Skeletal muscle cell (primary cell): ENCODE measurements at regions not wholly inside any gene's neighbourhood (a gene's known extent, or its start where the extent isn't known, plus 50 kb on each side); places are given as distances from the start of the nearest gene placed in this dataset.
"Not testable (repeated sequence)": the region's sequence is repeated elsewhere in the genome, so short reads cannot be mapped to it uniquely, and the experiment has no call there.

ENCODE experiments used
- DNase-seq: peaks from one replicate; pipeline ENCODE4 v3.0.0-alpha.2; 2010; ENCODE audit warnings: low read depth
- H3K4me3 ChIP-seq: 2 replicates; pipeline ENCODE4 v1.5.1; 2011; ENCODE audit warnings: low read depth, mild to moderate bottlenecking, control low read depth, low read length, moderate library complexity

GRCh38 chr2:22186261-22186828, 1062.6 kb downstream of the TDRD15 start:
- not testable (repeated sequence) for H3K4me3 ChIP-seq, DNase-seq

DNA sequence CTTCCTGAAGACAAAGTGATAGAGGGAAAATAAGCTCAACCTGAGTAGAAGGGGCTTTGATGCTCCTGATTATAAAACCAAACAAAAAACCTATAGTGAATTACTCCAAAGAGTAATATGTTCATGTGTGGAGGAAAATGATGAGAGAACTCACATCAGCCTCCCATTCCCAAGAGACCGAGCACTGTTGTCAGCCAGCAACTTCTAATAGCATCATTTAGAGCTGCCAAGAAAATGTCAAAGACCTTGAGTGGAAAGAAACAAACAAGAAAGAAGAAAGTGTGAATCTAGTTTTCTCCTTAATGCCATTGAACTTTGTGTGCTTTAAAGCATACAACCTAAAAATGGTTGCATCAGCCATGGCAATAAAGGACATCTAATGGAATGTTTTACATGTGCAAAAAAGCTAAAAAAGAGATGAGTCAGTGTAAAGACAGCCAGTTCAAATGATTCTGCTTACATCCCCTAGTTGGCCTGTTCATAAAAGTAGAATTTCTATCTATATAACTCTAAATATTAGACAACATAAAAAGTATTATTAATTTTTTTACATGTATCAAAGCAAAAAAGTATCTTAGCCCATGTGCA, 1066.2 kb downstream of the TDRD15 start:
- no peak overlapping the region for H3K4me3 ChIP-seq
- no peak for DNase-seq

DNA sequence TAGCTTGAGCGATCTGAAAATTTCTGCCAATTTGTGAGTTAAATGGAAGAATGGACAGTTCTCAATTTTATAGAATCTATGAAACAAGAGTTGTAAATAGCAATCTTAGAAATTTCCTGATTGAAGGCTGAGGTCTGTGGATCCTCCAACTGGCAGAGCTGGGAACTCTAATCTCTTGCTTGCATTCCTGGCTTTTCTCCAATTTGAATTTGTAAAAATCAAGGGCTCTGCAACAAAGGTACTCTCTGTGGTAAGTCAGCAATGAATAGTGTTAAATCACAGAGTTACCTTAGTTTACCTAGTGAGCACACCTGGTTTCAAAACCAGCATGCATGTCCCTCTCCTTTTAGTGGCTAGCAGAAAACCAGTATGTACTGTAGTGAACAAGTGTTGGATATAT, 1070.5 kb downstream of the TDRD15 start:
- no peak for DNase-seq

DNA sequence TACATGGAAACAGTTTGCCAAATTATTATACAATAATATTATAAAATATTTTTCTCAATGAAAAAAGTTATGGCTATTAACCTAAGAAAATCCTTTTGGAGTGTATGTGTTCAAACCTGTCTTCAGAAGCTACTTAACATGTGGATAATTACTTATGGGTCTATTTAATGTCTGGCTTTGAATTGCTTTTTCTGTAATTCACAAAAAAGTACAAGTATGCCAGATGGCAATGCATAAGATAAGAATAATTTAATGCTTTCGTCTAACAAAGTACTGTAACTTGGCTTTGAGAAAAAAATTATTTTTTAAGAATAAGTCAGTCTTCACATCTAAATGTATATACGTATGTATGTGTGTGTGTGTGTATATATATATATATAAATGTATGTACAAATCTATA, 1073.0 kb downstream of the TDRD15 start:
- H3K4me3 ChIP-seq, result no peak overlapping the region
- DNase-seq, result no peak

More for the DNA sequence above, 1070.5 kb downstream of the TDRD15 start:
- H3K4me3 ChIP-seq, result no peak overlapping the region

- no peak for DNase-seq
- H3K4me3 ChIP-seq, result no peak overlapping the region
These were observed 1074.9 kb downstream of the TDRD15 start for GRCh38 chr2:22198381-22199283.

GRCh38 chr2:22199994-22200393, 1076.2 kb downstream of the TDRD15 start:
- DNase-seq, result no peak
- H3K4me3 ChIP-seq, result no peak overlapping the region

DNA sequence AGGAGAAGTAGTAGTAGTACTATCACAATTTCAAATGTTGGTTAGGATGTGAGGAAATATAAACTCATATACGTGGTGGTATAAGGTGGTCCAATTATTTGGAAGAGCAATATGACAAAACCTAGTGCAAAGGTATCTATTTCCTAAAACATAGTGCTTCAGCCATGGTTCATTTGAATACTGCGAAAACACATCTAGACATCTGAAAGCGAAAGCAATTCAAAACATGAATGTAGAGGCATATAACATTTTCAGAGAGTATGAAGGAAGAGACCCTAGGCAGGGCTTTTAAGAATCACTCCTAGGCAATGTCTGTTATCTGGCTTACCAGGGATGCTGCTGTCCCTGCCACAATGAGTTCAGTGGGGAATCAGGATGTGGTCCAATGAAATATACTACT, 1085.8 kb downstream of the TDRD15 start:
- DNase-seq, result no peak
- no peak overlapping the region for H3K4me3 ChIP-seq

DNA sequence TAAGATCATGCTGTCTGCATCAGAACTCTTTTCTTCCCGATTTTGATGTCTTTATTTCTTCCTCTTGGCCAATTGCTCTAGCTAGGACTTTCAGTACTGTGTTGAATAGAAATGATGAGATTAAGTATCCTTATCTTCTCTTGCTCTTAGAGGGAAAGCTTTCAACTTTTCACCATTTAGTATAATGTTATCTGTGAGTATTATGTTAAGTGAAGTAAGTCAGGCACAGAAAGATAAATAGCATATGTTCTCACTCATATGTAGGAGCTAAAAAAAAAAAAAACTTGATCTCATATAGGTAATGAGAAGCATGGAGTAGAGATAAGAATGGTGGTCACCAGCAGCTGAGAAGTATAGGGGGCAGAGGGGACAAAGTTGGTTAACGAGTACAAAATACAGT, 1089.5 kb downstream of the TDRD15 start:
- H3K4me3 ChIP-seq, result no peak overlapping the region
- no peak for DNase-seq

- no peak for DNase-seq
- H3K4me3 ChIP-seq, result no peak overlapping the region
These were observed 1091.7 kb downstream of the TDRD15 start for GRCh38 chr2:22215517-22215916.

GRCh38 chr2:22217881-22218280, 1094.1 kb downstream of the TDRD15 start:
- H3K4me3 ChIP-seq, result no peak overlapping the region
- no peak for DNase-seq

DNA sequence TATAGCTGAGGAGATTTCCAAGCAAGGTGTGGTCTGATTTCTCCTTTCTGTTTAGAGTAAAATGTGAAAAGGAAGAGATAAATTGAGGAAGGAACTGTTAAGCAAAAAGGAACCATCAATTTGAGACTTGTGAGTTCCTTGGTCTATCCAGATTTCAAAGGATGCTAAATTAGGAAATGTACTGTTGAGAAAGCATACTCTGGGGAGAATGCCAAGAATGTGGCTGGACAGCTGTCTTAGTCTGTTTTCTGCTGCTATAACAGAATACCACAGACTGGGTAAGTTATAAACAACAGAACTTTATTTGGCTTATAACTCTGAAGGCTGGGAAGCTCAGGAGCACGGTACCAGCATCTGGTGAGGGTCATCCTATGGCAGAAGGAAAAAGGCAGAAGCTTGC, 1097.2 kb downstream of the TDRD15 start:
- no peak overlapping the region for H3K4me3 ChIP-seq
- no peak for DNase-seq

GRCh38 chr2:22238967-22239366, 1115.2 kb downstream of the TDRD15 start:
- no peak overlapping the region for H3K4me3 ChIP-seq
- no peak for DNase-seq

DNA sequence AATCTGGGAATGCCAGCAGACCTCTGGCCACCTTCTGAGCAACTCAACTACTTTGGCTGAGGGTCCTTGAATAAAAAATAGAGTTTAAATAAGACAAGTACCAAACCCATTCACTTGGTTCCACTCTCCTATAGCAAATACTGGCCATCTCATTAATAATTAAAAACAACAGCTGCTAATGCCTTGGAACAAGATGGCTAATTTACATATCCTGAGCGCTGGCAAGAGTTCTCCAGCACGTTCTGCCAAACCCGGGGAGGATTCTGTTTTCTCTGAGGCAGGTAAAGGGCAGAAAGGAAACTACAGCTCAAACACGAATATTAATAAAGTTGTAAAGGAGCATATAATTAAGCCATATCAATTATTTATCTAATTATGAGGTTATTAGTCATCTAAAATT, 1123.7 kb downstream of the TDRD15 start:
- no peak overlapping the region for H3K4me3 ChIP-seq
- no peak for DNase-seq

- DNase-seq, result no peak
- no peak overlapping the region for H3K4me3 ChIP-seq
These were observed 1125.1 kb downstream of the TDRD15 start for GRCh38 chr2:22248851-22249250.

- no peak overlapping the region for H3K4me3 ChIP-seq
- DNase-seq, result no peak
These were observed 1129.4 kb downstream of the TDRD15 start for GRCh38 chr2:22253171-22253570.

- DNase-seq, result no peak
- no peak overlapping the region for H3K4me3 ChIP-seq
These were observed 1123.8 kb upstream of the KLHL29 start for GRCh38 chr2:22261165-22261564.

DNA sequence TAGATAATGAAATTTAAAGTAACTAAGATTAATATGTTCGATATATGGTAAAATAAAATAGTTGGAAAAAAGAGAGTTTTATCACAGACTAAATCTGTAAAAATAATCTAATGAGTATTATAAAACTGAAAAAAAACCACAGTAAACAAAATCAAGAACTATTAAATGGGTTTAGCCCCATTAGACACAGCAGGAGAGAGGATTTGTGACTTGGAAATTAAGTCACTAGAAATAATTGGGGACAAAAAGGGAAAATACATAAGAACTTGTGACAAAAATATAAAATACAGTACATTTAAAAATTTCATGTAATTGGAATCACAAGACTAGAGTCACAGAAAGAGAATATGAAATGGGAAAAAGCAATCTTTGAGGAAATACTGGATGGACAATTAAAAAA, 1114.6 kb upstream of the KLHL29 start:
- no peak overlapping the region for H3K4me3 ChIP-seq

DNA sequence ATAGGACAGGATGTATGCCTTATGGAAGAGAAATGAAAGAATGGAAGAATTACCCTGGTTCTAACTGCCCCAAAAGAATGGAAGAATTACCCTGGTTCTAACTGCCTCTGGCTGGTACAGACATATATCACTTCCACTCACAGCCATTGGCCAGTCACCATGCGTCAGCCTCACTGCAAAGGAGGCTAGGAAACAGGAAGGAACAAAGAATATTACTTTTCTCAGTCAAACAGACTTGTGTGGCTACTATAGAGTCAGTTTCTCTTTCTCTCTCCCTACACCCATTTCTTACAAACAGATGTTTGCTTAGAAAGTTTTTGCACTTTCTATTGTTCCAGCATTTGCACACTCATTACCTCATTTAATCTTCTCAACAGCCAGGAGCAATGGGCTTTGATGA, 1111.1 kb upstream of the KLHL29 start:
- DNase-seq, result no peak
- no peak overlapping the region for H3K4me3 ChIP-seq

More for the DNA sequence above, 1114.6 kb upstream of the KLHL29 start:
- no peak for DNase-seq

DNA sequence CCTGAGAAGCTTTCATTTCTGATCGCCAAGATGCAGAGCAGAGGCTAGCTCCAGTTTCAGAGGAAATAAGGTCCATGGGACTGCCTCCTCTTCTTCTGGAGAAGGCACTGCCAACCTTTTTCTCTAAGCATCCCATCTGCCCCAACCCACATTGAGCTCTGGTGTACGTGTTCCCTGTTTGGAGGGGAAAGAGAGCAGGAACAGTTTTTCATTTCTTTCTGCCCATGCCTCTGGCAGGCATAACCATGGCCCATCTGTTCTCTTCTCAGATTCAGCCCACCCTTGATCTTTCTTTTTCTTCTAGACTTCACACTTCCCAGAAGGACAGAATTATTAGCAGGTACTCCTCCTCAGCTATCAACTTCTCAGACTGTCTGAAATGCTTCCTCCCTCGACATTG, 1110.3 kb upstream of the KLHL29 start:
- no peak overlapping the region for H3K4me3 ChIP-seq
- DNase-seq, result no peak

GRCh38 chr2:22276696-22277095, 1108.3 kb upstream of the KLHL29 start:
- no peak overlapping the region for H3K4me3 ChIP-seq
- DNase-seq, result no peak

DNA sequence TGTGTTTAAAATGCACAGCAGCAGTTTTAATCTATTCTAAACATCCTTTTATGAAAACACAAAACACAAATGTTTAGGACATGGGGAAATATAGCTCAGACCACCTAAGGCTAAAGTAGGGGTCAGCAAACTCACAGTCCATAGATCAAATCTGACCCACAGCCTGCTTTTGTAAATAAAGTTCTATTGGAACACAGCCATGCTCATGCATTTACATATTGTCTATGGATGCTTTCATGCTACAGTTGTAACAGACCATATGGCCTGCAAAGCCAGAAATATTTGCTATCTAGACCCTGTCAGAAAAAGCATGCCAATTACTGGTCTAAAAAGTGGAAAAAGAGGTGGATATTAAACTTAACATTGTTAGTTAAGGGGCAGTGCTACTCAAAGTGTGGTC, 1105.4 kb upstream of the KLHL29 start:
- no peak overlapping the region for H3K4me3 ChIP-seq
- no peak for DNase-seq
